Hindlimb muscle (tissue), 1 donor: ENCODE measurements at regions not wholly inside any gene's neighbourhood (a gene's known extent, or its start where the extent isn't known, plus 50 kb on each side); places are given as distances from the start of the nearest gene placed in this dataset.
"Not testable (repeated sequence)": the region's sequence is repeated elsewhere in the genome, so short reads cannot be mapped to it uniquely, and the experiment has no call there.

Source experiments
- DNase-seq: peaks from one replicate; pipeline ENCODE4 v3.0.0-alpha.2; 2013

GRCh38 chr3:180421721-180422120 is 180.2 kb upstream of the TTC14 start:
- DNase-seq = no peak

DNA sequence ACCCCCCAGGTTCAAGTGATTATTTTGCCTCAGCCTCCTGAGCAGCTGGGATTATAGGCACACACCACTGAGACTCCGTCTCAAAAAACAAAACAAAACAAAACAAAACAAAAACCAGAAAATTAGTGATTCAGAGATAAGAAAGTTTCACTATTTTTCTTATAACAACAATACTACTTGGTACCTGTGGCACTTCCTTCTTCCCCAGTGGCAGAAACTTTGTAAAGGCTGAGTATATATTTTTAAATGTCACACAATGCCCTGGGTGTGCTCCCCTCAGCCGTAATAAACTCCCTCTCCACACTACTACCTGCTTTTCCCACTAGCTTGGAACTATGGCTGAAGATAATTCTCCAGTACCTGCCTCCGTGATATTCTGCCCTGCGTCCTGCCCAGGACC is 177.7 kb upstream of the TTC14 start:
- not testable (repeated sequence) for DNase-seq

GRCh38 chr3:180430896-180431295 is 171.1 kb upstream of the TTC14 start:
- no peak for DNase-seq

DNA sequence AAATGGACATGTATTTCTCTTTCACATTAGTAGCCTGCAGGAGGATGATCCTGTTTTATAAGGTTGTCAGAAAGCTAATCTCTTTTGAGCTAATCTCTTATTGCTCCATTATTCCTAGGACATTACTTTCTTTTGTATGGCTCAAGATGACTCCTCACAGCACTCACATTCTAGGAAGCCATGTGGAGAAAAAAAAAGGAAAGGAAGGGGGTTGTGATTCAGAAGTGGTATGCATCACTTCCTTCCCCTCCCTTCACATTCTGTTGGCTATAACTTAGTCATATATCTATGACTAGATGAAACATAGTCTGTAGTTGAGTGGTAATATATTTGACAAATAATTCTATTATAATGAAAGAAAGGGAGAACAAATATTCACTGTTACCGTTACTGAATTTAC is 168.8 kb upstream of the TTC14 start:
- no peak for DNase-seq

DNA sequence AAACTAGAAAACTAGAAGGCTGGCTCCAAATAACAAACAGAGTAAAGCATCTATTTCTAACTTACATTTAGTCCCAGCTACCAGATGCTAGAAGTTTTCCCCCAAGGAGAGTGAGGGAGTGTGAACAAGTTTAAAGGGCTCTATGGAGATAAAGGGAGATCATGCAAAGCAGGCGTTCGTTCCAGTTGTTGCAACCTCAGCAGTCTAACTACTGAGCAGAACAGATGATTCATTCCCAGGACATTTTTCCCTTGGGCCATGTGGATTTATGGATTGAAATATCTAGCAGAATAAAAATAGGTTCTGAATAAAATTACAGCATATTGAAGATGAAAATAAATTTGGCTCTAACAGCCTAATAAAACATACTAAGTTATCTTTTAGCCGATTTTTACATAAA is 154.8 kb upstream of the TTC14 start:
- no peak for DNase-seq

DNA sequence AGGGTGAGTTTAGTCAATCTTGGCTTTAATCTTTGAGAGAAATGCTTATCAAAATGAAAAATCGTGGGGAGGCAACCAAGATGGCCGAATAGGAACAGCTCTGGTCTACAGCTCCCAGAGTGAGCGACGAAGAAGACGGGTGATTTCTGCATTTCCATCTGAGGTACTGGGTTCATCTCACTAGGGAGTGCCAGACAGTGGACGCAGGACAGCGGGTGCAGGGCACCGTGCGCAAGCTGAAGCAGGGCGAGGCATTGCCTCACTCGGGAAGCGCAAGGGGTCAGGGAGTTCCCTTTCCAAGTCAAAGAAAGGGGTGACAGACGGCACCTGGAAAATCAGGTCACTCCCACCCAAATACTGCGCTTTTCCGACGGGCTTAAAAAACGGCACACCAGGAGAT is 153.6 kb upstream of the TTC14 start:
- DNase-seq = not testable (repeated sequence)

DNA sequence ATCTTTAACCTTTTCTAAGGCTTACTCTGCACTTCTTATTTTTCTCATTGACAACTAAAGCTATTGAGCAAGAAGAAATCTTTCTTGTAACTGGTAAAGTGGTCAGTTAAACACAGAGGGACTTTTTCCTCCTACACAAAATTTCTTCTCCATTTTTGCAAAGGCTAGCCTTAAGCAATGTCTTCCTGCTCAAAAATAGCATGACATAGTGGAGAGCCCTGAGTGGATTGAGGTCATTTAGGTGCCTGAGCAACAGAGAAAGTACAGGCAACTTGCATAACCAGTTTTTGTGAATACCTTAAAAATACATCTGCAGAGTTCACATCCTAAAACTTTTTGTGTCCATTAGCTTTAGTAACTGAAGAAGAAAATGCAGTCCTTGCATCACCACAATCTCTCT is 144.7 kb upstream of the TTC14 start:
- no peak for DNase-seq

- DNase-seq = no peak
Measured at GRCh38 chr3:180466401-180467011, 135.5 kb upstream of the TTC14 start.

DNA sequence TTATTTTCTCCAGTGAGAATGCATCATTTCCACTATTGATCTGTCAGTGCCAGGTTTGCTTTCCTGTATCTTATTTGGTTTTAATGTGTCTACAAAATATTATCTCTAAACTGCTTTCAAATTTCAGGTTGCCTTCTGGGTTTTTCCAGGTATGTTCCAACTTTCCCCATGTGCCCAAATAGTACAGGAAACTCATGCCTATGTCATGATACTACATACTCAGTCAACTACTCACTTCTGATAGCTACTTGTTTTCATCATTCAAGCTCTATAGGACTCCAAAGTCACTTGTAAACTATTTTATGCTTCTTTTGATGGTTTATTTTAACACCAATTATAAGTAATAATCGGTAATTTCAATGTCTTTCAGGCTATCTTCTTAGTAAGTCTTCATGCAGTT is 134.8 kb upstream of the TTC14 start:
- DNase-seq = no peak

GRCh38 chr3:180469149-180469548 is 132.8 kb upstream of the TTC14 start:
- DNase-seq = no peak

DNA sequence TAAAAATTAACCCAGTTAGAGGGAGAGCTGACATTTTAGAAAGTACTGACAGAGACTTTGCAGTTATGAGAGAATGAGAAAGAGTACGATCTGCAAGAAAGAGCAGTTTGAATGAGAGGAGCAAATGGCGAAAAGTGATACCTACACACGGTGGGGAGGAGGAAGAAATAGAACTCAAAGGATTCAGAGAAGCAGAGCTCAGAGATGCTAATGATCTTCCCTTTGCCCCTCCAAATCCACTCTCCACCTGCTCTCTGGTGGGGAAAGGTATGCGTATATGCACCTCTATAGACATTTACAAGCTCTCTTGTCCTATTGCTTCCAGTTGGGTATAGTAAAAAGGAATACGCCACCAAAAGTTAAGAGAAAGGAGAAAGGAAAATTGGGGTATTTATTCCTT is 123.3 kb upstream of the TTC14 start:
- no peak for DNase-seq

- no peak for DNase-seq
Measured at GRCh38 chr3:180492047-180492446, 109.9 kb upstream of the TTC14 start.

DNA sequence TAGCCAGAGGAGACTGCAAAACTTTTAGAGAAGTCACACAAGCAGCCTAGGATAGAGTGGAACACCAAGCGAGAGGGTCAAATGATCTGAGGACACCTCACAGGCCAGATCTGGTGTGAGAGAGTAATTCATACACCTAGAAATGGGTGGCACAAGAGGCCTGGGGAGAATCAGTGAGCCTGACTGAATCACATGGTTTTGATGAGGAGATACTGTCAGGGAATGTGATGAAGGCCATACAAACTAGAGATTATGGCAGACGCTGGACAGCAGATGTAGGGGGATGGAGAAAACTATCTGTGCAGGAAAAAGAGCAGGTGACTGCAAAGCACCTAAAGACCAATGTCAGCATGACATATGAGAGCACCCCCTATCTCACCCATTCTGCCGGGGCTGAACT is 105.0 kb upstream of the TTC14 start:
- no peak for DNase-seq

- no peak for DNase-seq
Measured at GRCh38 chr3:180516368-180516767, 85.6 kb upstream of the TTC14 start.

DNA sequence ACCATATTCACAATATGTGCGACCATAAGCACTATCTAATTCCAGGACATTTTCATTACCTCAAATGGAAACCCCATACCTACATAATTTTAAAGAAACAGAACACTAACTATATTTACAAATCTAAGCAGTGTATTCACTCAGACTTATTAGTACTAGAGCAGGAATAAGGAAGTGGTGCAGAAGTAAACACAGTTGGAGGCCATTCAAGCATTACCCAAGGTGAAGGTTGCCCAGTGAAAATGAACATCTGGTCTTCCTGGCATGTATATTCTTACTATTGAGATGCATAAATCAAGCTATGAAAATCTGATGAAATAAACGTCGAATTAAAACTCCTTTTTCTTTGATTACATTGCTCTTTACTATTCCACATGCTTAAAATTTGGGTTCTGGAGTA is 78.9 kb upstream of the TTC14 start:
- DNase-seq = no peak

- DNase-seq = no peak
Measured at GRCh38 chr3:180528843-180529242, 73.1 kb upstream of the TTC14 start.

DNA sequence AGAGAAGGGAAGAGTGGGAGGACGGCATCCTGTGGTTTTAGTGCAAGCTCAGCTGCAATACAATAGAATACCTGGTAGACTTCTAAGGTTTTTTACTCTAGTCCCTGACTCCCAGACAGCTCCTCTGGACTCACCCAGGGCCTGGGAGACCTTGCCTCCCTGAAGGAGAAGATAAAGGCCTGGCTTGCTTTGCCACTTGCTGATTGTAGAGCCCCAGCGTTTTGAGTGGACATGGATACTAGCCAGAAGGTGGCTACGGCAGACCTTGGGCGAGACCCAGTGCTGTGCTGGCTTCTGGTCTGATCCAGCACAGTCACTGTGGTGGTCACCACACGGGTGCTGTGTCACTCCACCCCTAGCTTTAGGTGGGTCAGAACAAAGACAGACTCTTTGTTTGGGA is 72.2 kb upstream of the TTC14 start:
- no peak for DNase-seq

GRCh38 chr3:180530276-180530675 is 71.7 kb upstream of the TTC14 start:
- DNase-seq = no peak

GRCh38 chr3:180531303-180532278 is 70.4 kb upstream of the TTC14 start:
- DNase-seq = no peak

DNA sequence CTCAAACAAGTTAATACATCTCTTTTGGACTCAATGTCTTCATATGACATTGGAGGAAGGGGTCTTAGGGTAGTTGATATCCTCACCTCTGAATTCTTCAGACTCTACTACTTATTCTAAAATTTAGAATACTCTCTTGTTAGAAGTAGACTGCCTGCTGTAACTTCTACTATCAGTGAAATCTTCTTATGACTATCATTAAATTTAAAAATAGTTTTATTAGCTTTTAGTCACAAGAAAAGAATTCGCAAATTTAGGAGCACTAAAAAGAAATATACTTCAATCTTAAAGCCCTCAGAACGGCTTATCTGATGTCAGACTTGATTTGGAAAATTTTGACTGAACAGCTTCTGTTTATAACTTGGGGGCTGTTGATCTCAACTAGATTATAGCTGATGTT is 67.1 kb upstream of the TTC14 start:
- no peak for DNase-seq

- DNase-seq = no peak
Measured at GRCh38 chr3:180538493-180538892, 63.5 kb upstream of the TTC14 start.

DNA sequence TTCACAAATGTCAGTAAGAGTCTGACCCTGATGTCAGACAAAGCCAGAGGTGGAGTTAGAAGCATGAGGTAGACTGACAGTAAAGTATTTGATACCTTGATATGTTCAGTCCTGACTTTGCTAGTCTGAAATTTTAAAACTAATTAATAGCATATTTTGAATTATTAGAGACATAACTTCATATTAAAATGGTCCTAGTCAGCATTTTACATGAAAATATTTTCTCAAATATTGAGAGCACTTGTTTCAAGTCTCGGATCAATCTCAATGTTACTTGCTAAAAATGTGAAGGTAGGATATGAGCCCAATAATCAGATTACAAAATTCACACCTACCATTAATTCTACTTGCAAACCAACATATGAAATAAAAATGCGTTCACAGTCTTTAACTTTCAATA is 58.1 kb upstream of the TTC14 start:
- no peak for DNase-seq

- no peak for DNase-seq
Measured at GRCh38 chr3:180546863-180547262, 55.1 kb upstream of the TTC14 start.

DNA sequence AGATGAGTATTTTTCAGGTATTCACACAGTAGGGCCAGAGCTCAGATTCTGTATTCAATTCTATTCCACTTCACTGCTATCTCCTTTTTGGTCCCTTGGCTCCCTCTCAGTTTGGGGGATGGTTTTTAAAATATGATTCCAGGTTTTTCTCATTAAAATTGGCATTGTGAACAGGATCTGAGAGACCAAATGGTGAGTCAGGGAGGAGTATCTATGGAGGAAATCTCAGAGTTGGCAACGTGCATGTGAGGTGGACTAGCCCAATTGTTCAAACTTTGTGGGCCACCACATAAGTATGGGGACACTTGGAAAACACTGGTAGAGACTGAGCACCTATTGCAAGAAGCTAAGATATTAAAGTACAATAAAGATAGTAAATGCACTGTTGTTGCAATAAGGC is 53.9 kb upstream of the TTC14 start:
- no peak for DNase-seq
